MM.1S (cell line): ENCODE measurements at regions not wholly inside any gene's neighbourhood (a gene's known extent, or its start where the extent isn't known, plus 50 kb on each side); places are given as distances from the start of the nearest gene placed in this dataset.
"Not testable (repeated sequence)": the region's sequence is repeated elsewhere in the genome, so short reads cannot be mapped to it uniquely, and the experiment has no call there.

ENCODE experiments used
- DNase-seq: peaks from one replicate; pipeline ENCODE4 v3.0.0-alpha.2; 2015
- H2AFZ ChIP-seq: fragments of 300-600 bp; sonication (generic); 2 replicates; pipeline ENCODE4 v1.6.0; 2016; ENCODE audit warnings: antibody characterized with exemption, low read length
- H3F3A ChIP-seq: fragments of 300-600 bp; sonication (generic); 2 replicates; pipeline ENCODE4 v1.6.1; 2016; ENCODE audit warnings: mild to moderate bottlenecking, antibody characterized with exemption, low read length, moderate library complexity, mixed read lengths; ENCODE audit not compliant: insufficient read depth
- H3K27ac ChIP-seq: fragments of 300-600 bp; sonication (generic); 2 replicates; pipeline ENCODE4 v1.5.1; 2016; ENCODE audit warnings: mild to moderate bottlenecking, low read length
- H3K27me3 ChIP-seq: fragments of 300-600 bp; sonication (generic); replicated peaks from 2 replicates; pipeline ENCODE4 v1.6.0; 2016; ENCODE audit warnings: low read length; ENCODE audit not compliant: insufficient read depth
- H3K36me3 ChIP-seq: fragments of 300-600 bp; sonication (generic); replicated peaks from 2 replicates; pipeline ENCODE4 v1.6.1; 2016; ENCODE audit warnings: mild to moderate bottlenecking, low read length, mixed read lengths; ENCODE audit not compliant: insufficient read depth
- H3K4me1 ChIP-seq: fragments of 300-600 bp; sonication (generic); 2 replicates; pipeline ENCODE4 v1.6.1; 2016; ENCODE audit warnings: low read length, mixed read lengths
- H3K4me2 ChIP-seq: fragments of 300-600 bp; sonication (generic); 2 replicates; pipeline ENCODE4 v1.6.0; 2016; ENCODE audit warnings: low read depth, low read length
- H3K4me3 ChIP-seq: fragments of 300-600 bp; sonication (generic); 2 replicates; pipeline ENCODE4 v1.5.1; 2016; ENCODE audit warnings: low read length, mixed read lengths
- H3K79me2 ChIP-seq: fragments of 300-600 bp; sonication (generic); 2 replicates; pipeline ENCODE4 v1.6.1; 2016; ENCODE audit warnings: mixed run types, low read length, mixed read lengths
- H3K9ac ChIP-seq: fragments of 300-600 bp; sonication (generic); 2 replicates; pipeline ENCODE4 v1.6.1; 2016; ENCODE audit warnings: low read length, mixed read lengths
- H3K9me2 ChIP-seq: fragments of 300-600 bp; sonication (generic); replicated peaks from 2 replicates; pipeline ENCODE4 v1.6.1; 2016; ENCODE audit warnings: mild to moderate bottlenecking, low read length, mixed read lengths; ENCODE audit not compliant: insufficient read depth
- H3K9me3 ChIP-seq: fragments of 300-600 bp; sonication (generic); replicated peaks from 2 replicates; pipeline ENCODE4 v1.6.1; 2016; ENCODE audit warnings: mild to moderate bottlenecking, low read length, mixed read lengths; ENCODE audit not compliant: insufficient read depth
- H4K20me1 ChIP-seq: fragments of 300-600 bp; sonication (generic); 2 replicates; pipeline ENCODE4 v1.6.1; 2016; ENCODE audit warnings: mild to moderate bottlenecking, low read length, moderate library complexity, mixed read lengths; ENCODE audit not compliant: insufficient read depth
- EZH2 ChIP-seq: fragments of 300-600 bp; sonication (generic); optimal IDR thresholded peaks from 2 replicates; pipeline ENCODE3; 2017; ENCODE audit warnings: low read depth, mild to moderate bottlenecking, antibody characterized with exemption, low read length, mixed read lengths
- EZH2phosphoT487 ChIP-seq: fragments of 300-600 bp; sonication (generic); IDR thresholded peaks from 2 replicates; pipeline ENCODE4 v1.6.1; 2018; ENCODE audit warnings: antibody characterized with exemption, low read length
- TF ChIP-seq, protein P1 (sequence below): fragments of 300-600 bp; sonication (generic); IDR thresholded peaks from 2 replicates; pipeline ENCODE4 v1.5.1; 2016; ENCODE audit warnings: antibody characterized with exemption, low read length, mixed read lengths

DNA sequence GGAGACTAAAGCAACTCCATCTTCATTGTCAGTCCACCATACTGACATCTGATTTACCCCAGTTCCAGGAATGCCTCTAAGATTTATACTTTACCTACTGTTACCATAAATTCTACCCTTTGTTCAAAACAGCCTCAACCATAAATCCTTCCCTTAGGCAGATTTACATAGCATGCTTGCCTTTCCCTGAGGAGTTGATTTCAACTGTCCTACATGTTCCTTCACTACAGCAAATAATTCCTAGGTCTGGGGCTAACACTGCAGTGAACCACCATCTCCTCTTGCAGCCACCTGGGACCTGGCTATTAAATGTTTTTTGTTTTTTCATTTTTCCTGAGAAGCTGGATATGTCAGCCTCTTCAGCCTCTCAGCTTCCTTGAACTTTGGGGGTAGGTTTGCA, 166.9 kb upstream of the PDE4D start:
- Histone ChIP-seq H3K27ac (no peak overlapping the region), H3K79me2 (no peaks in the 10 kb centered on the region), H3K36me3 (no peaks in the 10 kb centered on the region), H3K4me3 (no peak overlapping the region), H3K27me3 (no peaks in the 10 kb centered on the region), H4K20me1 (no peaks in the 10 kb centered on the region), H3K4me1 (no peaks in the 10 kb centered on the region), H3K9ac (no peak overlapping the region), H2AFZ (no peak overlapping the region), H3K9me2 (no peaks in the 10 kb centered on the region), H3K4me2 (no peak overlapping the region), H3K9me3 (no peaks in the 10 kb centered on the region), H3F3A (no peaks in the 10 kb centered on the region)
- DNase-seq: no peak
- no peak for TF ChIP-seq EZH2
- TF ChIP-seq EZH2phosphoT487: no peak
- TF ChIP-seq, protein P1, sequence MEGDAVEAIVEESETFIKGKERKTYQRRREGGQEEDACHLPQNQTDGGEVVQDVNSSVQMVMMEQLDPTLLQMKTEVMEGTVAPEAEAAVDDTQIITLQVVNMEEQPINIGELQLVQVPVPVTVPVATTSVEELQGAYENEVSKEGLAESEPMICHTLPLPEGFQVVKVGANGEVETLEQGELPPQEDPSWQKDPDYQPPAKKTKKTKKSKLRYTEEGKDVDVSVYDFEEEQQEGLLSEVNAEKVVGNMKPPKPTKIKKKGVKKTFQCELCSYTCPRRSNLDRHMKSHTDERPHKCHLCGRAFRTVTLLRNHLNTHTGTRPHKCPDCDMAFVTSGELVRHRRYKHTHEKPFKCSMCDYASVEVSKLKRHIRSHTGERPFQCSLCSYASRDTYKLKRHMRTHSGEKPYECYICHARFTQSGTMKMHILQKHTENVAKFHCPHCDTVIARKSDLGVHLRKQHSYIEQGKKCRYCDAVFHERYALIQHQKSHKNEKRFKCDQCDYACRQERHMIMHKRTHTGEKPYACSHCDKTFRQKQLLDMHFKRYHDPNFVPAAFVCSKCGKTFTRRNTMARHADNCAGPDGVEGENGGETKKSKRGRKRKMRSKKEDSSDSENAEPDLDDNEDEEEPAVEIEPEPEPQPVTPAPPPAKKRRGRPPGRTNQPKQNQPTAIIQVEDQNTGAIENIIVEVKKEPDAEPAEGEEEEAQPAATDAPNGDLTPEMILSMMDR: no peak

DNA sequence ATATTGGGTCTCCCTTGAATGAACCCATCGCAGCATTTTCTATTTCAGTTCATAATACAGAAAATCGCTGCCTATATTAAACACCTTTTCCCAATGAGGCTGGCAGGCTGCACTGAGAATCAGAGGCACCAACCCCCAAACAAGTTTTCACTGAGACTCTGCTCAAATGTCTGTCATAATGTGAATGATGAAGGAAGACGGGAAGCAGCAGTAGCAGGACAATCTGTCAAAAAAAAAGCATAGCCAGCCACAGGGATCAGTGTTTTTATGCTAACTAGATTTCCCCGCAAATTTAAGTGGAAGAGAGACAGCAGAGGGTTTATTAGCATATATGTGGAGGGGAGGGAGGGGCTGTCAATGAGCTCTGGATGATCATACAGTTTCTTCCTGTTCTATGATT, 162.7 kb upstream of the PDE4D start:
- H3K27me3 ChIP-seq: no peaks in the 10 kb centered on the region
- no peaks in the 10 kb centered on the region for H4K20me1 ChIP-seq
- no peak overlapping the region for H2AFZ ChIP-seq
- no peak overlapping the region for H3K9ac ChIP-seq
- no peaks in the 10 kb centered on the region for H3K9me3 ChIP-seq
- no peak for DNase-seq
- H3F3A ChIP-seq: no peaks in the 10 kb centered on the region
- TF ChIP-seq EZH2 (no peak), EZH2phosphoT487 (no peak)
- TF ChIP-seq, protein P1: no peak
- no peaks in the 10 kb centered on the region for H3K79me2 ChIP-seq
- H3K4me1 ChIP-seq: no peaks in the 10 kb centered on the region
- H3K9me2 ChIP-seq: no peaks in the 10 kb centered on the region
- H3K4me3 ChIP-seq: no peak overlapping the region
- H3K4me2 ChIP-seq: no peak overlapping the region
- no peaks in the 10 kb centered on the region for H3K36me3 ChIP-seq
- H3K27ac ChIP-seq: no peak overlapping the region

DNA sequence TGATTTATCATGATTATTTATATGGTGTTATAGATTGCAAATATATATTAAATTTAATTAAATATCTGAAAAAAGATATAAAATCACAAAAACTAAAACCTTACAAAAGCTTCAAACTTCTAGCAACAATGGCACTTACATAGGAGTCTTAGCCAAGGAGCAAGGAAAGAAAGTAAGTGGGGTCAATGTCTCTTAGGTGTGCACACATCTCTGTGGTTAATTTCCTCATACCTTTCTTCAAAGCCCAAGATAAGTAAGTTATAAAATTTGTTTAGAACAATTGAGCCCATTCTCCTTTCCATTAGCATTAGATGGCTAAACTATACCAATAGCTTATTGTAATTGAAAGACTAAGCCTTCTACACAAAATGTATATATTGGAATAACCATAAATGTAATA, 161.6 kb upstream of the PDE4D start:
- no peaks in the 10 kb centered on the region for H3K9me2 ChIP-seq
- no peak overlapping the region for H3K4me2 ChIP-seq
- no peak overlapping the region for H3K27ac ChIP-seq
- H3K9ac ChIP-seq: no peak overlapping the region
- H3K27me3 ChIP-seq: no peaks in the 10 kb centered on the region
- H3K9me3 ChIP-seq: no peaks in the 10 kb centered on the region
- no peaks in the 10 kb centered on the region for H3F3A ChIP-seq
- H3K79me2 ChIP-seq: no peaks in the 10 kb centered on the region
- no peaks in the 10 kb centered on the region for H3K4me1 ChIP-seq
- TF ChIP-seq EZH2: no peak
- TF ChIP-seq, protein P1: no peak
- no peak for TF ChIP-seq EZH2phosphoT487
- no peak overlapping the region for H2AFZ ChIP-seq
- no peaks in the 10 kb centered on the region for H3K36me3 ChIP-seq
- DNase-seq: no peak
- no peak overlapping the region for H3K4me3 ChIP-seq
- H4K20me1 ChIP-seq: no peaks in the 10 kb centered on the region

DNA sequence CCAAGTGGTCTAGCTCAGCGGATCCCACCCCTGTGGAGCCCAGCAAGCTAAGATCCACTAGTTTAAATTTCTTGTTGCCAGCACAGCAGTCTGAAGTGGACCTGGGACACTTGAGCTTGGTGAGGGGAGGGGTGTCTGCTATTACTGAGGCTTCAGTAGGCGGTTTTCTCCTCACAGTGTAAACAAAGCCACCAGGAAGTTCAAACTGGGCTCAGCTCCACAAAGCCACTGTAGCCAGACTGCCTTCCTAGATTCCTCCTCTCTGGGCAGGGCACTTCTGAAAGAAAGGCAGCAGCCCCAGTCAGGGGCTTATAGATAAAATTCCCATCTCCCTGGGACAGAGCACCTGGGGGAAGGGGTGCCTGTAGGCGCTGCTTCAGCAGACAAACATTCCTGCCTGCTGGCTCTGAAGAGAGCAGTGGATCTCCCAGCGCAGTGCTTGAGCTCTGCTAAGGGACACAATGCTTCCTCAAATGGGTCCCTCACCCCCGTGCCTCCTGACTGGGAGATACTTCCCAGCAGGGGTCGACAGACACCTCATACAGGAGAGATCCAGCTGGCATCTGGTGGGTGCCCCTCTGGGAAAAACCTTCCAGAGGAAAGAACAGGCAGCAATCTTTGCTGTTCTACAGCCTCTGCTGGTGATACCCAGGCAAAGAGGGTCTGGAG, 148.6 kb upstream of the PDE4D start:
- not testable (repeated sequence) for H3K79me2 ChIP-seq, H3K9me2 ChIP-seq, H3K36me3 ChIP-seq, H4K20me1 ChIP-seq, H3K4me3 ChIP-seq, H3K4me1 ChIP-seq, H3F3A ChIP-seq, H3K27ac ChIP-seq, H2AFZ ChIP-seq, H3K9ac ChIP-seq, H3K27me3 ChIP-seq, H3K9me3 ChIP-seq, H3K4me2 ChIP-seq, DNase-seq

DNA sequence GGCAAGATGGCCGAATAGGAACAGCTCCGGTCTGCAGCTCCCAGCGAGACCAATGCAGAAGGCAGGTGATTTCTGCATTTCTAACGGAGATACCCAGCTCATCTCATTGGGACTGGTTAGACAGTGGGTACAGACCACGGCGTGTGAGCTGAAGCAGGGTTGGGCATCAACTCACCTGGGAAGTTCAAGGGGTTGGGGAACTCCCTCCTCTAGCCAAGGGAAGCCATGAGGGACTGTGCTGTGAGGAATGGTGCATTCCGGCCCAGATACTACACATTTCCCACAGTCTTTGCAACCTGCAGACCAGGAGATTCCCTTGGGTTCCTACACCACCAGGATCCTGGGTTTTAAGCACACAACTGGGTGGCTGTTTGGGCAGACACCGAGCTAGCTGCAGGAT, 148.0 kb upstream of the PDE4D start:
- H3K9me2 ChIP-seq, H3K27ac ChIP-seq, H3K4me3 ChIP-seq, H3K27me3 ChIP-seq, H3K9me3 ChIP-seq, DNase-seq, H2AFZ ChIP-seq, H3K4me1 ChIP-seq, H4K20me1 ChIP-seq, H3K9ac ChIP-seq, H3K36me3 ChIP-seq, H3K4me2 ChIP-seq, H3K79me2 ChIP-seq, H3F3A ChIP-seq: not testable (repeated sequence)
